Fibroblast of lung (primary cell): ENCODE measurements at regions not wholly inside any gene's neighbourhood (a gene's known extent, or its start where the extent isn't known, plus 50 kb on each side); places are given as distances from the start of the nearest gene placed in this dataset.

Experiments used
- EZH2 ChIP-seq: IDR thresholded peaks from 2 replicates; pipeline ENCODE4 v1.5.1; 2012; ENCODE audit warnings: low read length, control low read depth, mild to moderate bottlenecking; ENCODE audit errors: missing control alignments
- TF ChIP-seq, protein P1 (sequence below), 2 donors: IDR thresholded peaks in 1 of 2; conservative IDR thresholded peaks in 1 of 2; 1 replicate in 1 of 2; 2 replicates in 1 of 2; pipeline ENCODE4 v1.5.1; 2011 to 2012; ENCODE audit warnings: low read length in 2 of 2, control low read depth in 1 of 2, inconsistent platforms in 1 of 2, low read depth in 1 of 2, mild to moderate bottlenecking in 1 of 2

DNA sequence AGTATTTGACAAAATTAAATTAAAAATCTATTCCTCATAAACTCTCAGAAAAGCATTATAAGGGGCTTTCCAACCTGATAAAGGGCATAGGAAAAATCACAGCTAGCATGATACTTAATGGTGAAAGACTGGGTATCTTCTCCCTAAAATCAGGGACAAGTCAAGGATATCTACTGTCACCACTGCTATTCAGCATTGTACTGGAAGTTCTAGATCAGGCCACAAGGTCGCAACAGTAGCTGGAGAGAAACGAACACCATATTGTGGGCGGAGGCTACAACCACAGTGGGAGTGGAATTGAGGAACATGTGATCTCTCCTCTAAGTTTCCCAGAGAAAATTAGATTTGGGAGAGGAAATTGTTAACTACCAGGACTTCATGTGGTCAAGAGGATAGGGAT lies 70.0 kb upstream of the NAMPT start:
- no peak for TF ChIP-seq EZH2
- TF ChIP-seq, protein P1, sequence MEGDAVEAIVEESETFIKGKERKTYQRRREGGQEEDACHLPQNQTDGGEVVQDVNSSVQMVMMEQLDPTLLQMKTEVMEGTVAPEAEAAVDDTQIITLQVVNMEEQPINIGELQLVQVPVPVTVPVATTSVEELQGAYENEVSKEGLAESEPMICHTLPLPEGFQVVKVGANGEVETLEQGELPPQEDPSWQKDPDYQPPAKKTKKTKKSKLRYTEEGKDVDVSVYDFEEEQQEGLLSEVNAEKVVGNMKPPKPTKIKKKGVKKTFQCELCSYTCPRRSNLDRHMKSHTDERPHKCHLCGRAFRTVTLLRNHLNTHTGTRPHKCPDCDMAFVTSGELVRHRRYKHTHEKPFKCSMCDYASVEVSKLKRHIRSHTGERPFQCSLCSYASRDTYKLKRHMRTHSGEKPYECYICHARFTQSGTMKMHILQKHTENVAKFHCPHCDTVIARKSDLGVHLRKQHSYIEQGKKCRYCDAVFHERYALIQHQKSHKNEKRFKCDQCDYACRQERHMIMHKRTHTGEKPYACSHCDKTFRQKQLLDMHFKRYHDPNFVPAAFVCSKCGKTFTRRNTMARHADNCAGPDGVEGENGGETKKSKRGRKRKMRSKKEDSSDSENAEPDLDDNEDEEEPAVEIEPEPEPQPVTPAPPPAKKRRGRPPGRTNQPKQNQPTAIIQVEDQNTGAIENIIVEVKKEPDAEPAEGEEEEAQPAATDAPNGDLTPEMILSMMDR (conservative IDR thresholded peaks at IDR 0.05 in 1 of 2, IDR thresholded peaks at IDR 0.05 in 1 of 2; ENCODE audit: low read depth in 1 of 2, low read length in 2 of 2), result no peak
